H9 (cell line): ENCODE measurements at regions not wholly inside any gene's neighbourhood (a gene's known extent, or its start where the extent isn't known, plus 50 kb on each side); places are given as distances from the start of the nearest gene placed in this dataset.

Experiments
- DNase-seq: peaks from one replicate; pipeline ENCODE4 v3.0.0-alpha.2; 2017
- H2AFZ ChIP-seq: one replicate; pipeline ENCODE4 v1.6.1; 2013; ENCODE audit warnings: mild to moderate bottlenecking, low read length, control low read depth, moderate library complexity
- H2AK5ac ChIP-seq: 2 replicates; pipeline ENCODE4 v1.6.1; 2013; ENCODE audit warnings: low read length, control low read depth, mixed read lengths; ENCODE audit not compliant: insufficient read length
- H2BK120ac ChIP-seq: one replicate; pipeline ENCODE4 v1.6.1; 2013; ENCODE audit warnings: low read depth, mild to moderate bottlenecking, low read length, control low read depth, inconsistent platforms; ENCODE audit not compliant: poor library complexity, severe bottlenecking
- H2BK12ac ChIP-seq: 2 replicates; pipeline ENCODE4 v1.6.1; 2013; ENCODE audit warnings: low read length, control low read depth, mixed read lengths, low read depth; ENCODE audit not compliant: insufficient read length
- H2BK15ac ChIP-seq: 2 replicates; pipeline ENCODE4 v1.6.1; 2013; ENCODE audit warnings: low read depth, low read length, control low read depth
- H2BK20ac ChIP-seq: one replicate; pipeline ENCODE4 v1.6.1; 2013; ENCODE audit warnings: low read depth, mild to moderate bottlenecking, low read length, control low read depth, inconsistent platforms; ENCODE audit not compliant: poor library complexity, severe bottlenecking
- H2BK5ac ChIP-seq: 2 replicates; pipeline ENCODE4 v1.6.1; 2013; ENCODE audit warnings: low read length, control low read depth, mixed read lengths; ENCODE audit not compliant: insufficient read length
- H3K14ac ChIP-seq: 2 replicates; pipeline ENCODE4 v1.6.1; 2013; ENCODE audit warnings: low read length, control low read depth; ENCODE audit not compliant: insufficient read depth
- H3K18ac ChIP-seq: 2 replicates; pipeline ENCODE4 v1.6.1; 2013; ENCODE audit warnings: low read depth, mild to moderate bottlenecking, mixed read lengths, low read length, control low read depth; ENCODE audit not compliant: insufficient read length
- H3K23ac ChIP-seq: 2 replicates; pipeline ENCODE4 v1.6.1; 2013; ENCODE audit warnings: low read length, control low read depth, mixed read lengths, low read depth; ENCODE audit not compliant: insufficient read length
- H3K23me2 ChIP-seq: 2 replicates; pipeline ENCODE4 v1.6.1; 2013; ENCODE audit warnings: low read depth, mild to moderate bottlenecking, mixed read lengths, low read length, control low read depth; ENCODE audit not compliant: insufficient read length, poor library complexity, severe bottlenecking
- H3K27ac ChIP-seq: 2 replicates; pipeline ENCODE4 v1.5.1; 2013; ENCODE audit warnings: low read length, control low read depth, mixed read lengths, low read depth; ENCODE audit not compliant: insufficient read length
- H3K27me3 ChIP-seq: 2 replicates; pipeline ENCODE4 v1.6.1; 2013; ENCODE audit warnings: low read length, control low read depth, inconsistent platforms; ENCODE audit not compliant: insufficient read depth
- H3K4ac ChIP-seq: 2 replicates; pipeline ENCODE4 v1.6.1; 2013; ENCODE audit warnings: low read depth, mild to moderate bottlenecking, control low read depth, inconsistent platforms, low read length, moderate library complexity
- H3K4me1 ChIP-seq: 2 replicates; pipeline ENCODE4 v1.6.1; 2013; ENCODE audit warnings: low read length, control low read depth, inconsistent platforms; ENCODE audit not compliant: insufficient read depth
- H3K4me2 ChIP-seq: 2 replicates; pipeline ENCODE4 v1.6.1; 2013; ENCODE audit warnings: low read length, control low read depth, mixed read lengths; ENCODE audit not compliant: insufficient read length, insufficient read depth
- H3K56ac ChIP-seq: 2 replicates; pipeline ENCODE4 v1.6.1; 2013; ENCODE audit warnings: low read depth, mild to moderate bottlenecking, mixed read lengths, low read length, control low read depth; ENCODE audit not compliant: insufficient read length
- H3K79me1 ChIP-seq: 2 replicates; pipeline ENCODE4 v1.6.1; 2013; ENCODE audit warnings: low read depth, mild to moderate bottlenecking, moderate library complexity, low read length, control low read depth, inconsistent platforms; ENCODE audit not compliant: insufficient read depth, poor library complexity, severe bottlenecking
- H3K79me2 ChIP-seq: 2 replicates; pipeline ENCODE4 v1.6.1; 2013; ENCODE audit warnings: low read length, control low read depth, inconsistent platforms; ENCODE audit not compliant: insufficient read depth
- H3K9ac ChIP-seq: 2 replicates; pipeline ENCODE4 v1.6.1; 2013; ENCODE audit warnings: low read length, control low read depth, mixed read lengths; ENCODE audit not compliant: insufficient read length; ENCODE audit errors: extremely low read depth
- H3K9me3 ChIP-seq: one replicate; pipeline ENCODE4 v1.6.1; 2013; ENCODE audit warnings: low read depth, low read length, inconsistent platforms; ENCODE audit not compliant: control insufficient read depth
- H3T11ph ChIP-seq: one replicate; pipeline ENCODE4 v1.6.1; 2013; ENCODE audit warnings: mild to moderate bottlenecking, low read length, control low read depth, inconsistent platforms
- H4K20me1 ChIP-seq: one replicate; pipeline ENCODE4 v1.6.1; 2013; ENCODE audit not compliant: control insufficient read depth, insufficient read length, insufficient read depth
- H4K5ac ChIP-seq: 2 replicates; pipeline ENCODE4 v1.6.1; 2013; ENCODE audit warnings: low read depth, mild to moderate bottlenecking, mixed read lengths, low read length, control low read depth; ENCODE audit not compliant: insufficient read length
- H4K8ac ChIP-seq: replicated peaks from 2 replicates; pipeline ENCODE4 v1.6.1; 2013; ENCODE audit warnings: low read length, control low read depth, mixed read lengths, low read depth; ENCODE audit not compliant: insufficient read length
- H4K91ac ChIP-seq: 2 replicates; pipeline ENCODE4 v1.6.1; 2013; ENCODE audit warnings: low read depth, mild to moderate bottlenecking, moderate library complexity, mixed read lengths, low read length, control low read depth; ENCODE audit not compliant: insufficient read length
- H3K27ac Mint-ChIP-seq, 3 experiments: 2 replicates in 2 of 3; 3 replicates in 1 of 3; pipeline ENCODE4 v1.8.0; 2020 to 2021; ENCODE audit warnings: mixed read lengths in 3 of 3, mild to moderate bottlenecking in 1 of 3, moderate library complexity in 1 of 3
- H3K27me3 Mint-ChIP-seq: 2 replicates; pipeline ENCODE4 v1.8.0; 2021; ENCODE audit warnings: low read depth, mild to moderate bottlenecking, moderate library complexity, mixed read lengths
- H3K36me3 Mint-ChIP-seq, 3 experiments: 2 replicates in 2 of 3; 3 replicates in 1 of 3; pipeline ENCODE4 v1.8.0; 2020 to 2021; ENCODE audit warnings: low read depth in 3 of 3, mixed read lengths in 3 of 3; ENCODE audit not compliant: insufficient read depth in 1 of 3
- H3K4me1 Mint-ChIP-seq, 2 experiments: 2 replicates each; pipeline ENCODE4 v1.8.0; 2020; ENCODE audit warnings: mixed read lengths in 2 of 2
- H3K4me3 Mint-ChIP-seq, 2 experiments: 2 replicates in 1 of 2; 3 replicates in 1 of 2; pipeline ENCODE4 v1.8.0; 2020 to 2021; ENCODE audit warnings: mild to moderate bottlenecking in 2 of 2, mixed read lengths in 2 of 2, moderate library complexity in 1 of 2
- H3K9me3 Mint-ChIP-seq, 2 experiments: 2 replicates in 1 of 2; 3 replicates in 1 of 2; pipeline ENCODE4 v1.8.0; 2020; ENCODE audit warnings: mild to moderate bottlenecking in 2 of 2, mixed read lengths in 2 of 2, moderate library complexity in 1 of 2
- WGBS: extraction: QIAGEN DNeasy Blood & Tissue Kit; methylation state at CpG from one replicate; pipeline ENCODE4 v1.1.7; 2013; ENCODE audit warnings: missing lambda C conversion rate, low lambda C conversion rate, mixed read lengths; ENCODE audit not compliant: insufficient read length; ENCODE audit errors: extremely low coverage; 5-methylcytosine and 5-hydroxymethylcytosine counted together
- TF ChIP-seq, protein P1 (sequence below): fragments of 200-600 bp; sonication (generic); conservative IDR thresholded peaks from 3 replicates; pipeline ENCODE4 v1.8.0; 2021; ENCODE audit warnings: antibody characterized with exemption, mild to moderate bottlenecking

DNA sequence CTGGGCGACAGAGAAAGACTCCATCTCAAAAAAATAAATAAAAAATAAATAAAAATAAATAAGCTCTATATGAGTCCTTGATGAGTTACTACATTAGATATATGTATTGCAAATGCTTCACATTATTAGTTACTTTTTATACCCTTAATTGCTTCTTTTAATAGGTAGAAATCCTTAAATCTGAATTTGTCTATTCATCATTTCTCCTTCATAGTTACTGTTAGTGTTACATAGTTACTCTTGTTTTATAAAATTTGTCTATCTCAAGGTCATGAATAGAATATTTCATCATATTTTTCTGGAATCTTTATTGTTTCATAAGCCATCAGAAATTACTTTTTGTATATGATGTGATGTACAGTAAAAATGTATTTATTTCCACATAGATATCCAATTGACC lies 1624.8 kb upstream of the FLRT2 start:
- Histone ChIP-seq H3K56ac (no peak overlapping the region), H2AFZ (no peak overlapping the region), H3K4me1 (no peaks in the 10 kb centered on the region), H3K23ac (no peak overlapping the region), H3K79me2 (no peaks in the 10 kb centered on the region), H4K8ac (no peak overlapping the region), H2BK20ac (no peak overlapping the region), H3K4ac (no peak overlapping the region), H2BK12ac (no peak overlapping the region), H2BK5ac (no peak overlapping the region), H2BK120ac (no peak overlapping the region), H3K23me2 (no peaks in the 10 kb centered on the region), H3K14ac (no peak overlapping the region), H4K91ac (no peak overlapping the region), H2AK5ac (no peak overlapping the region), H3K79me1 (no peaks in the 10 kb centered on the region), H2BK15ac (no peak overlapping the region), H3K27me3 (no peaks in the 10 kb centered on the region), H3K27ac (no peak overlapping the region), H4K5ac (no peak overlapping the region), H3T11ph (no peak overlapping the region), H3K9me3 (no peaks in the 10 kb centered on the region), H3K9ac (no peak overlapping the region), H3K4me2 (no peak overlapping the region), H3K18ac (no peak overlapping the region), H4K20me1 (no peaks in the 10 kb centered on the region)
- TF ChIP-seq, protein P1, sequence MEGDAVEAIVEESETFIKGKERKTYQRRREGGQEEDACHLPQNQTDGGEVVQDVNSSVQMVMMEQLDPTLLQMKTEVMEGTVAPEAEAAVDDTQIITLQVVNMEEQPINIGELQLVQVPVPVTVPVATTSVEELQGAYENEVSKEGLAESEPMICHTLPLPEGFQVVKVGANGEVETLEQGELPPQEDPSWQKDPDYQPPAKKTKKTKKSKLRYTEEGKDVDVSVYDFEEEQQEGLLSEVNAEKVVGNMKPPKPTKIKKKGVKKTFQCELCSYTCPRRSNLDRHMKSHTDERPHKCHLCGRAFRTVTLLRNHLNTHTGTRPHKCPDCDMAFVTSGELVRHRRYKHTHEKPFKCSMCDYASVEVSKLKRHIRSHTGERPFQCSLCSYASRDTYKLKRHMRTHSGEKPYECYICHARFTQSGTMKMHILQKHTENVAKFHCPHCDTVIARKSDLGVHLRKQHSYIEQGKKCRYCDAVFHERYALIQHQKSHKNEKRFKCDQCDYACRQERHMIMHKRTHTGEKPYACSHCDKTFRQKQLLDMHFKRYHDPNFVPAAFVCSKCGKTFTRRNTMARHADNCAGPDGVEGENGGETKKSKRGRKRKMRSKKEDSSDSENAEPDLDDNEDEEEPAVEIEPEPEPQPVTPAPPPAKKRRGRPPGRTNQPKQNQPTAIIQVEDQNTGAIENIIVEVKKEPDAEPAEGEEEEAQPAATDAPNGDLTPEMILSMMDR: no peak
- H3K27ac Mint-ChIP-seq: no peak overlapping the region
- DNase-seq: no peak
- H3K9me3 Mint-ChIP-seq: no peaks in the 10 kb centered on the region; a peak in 1 of 5 replicates
- H3K4me3 Mint-ChIP-seq: no peak overlapping the region
- no CpG with 5 or more reads among the region's 1 CpG for WGBS
- no peaks in the 10 kb centered on the region for H3K27me3 Mint-ChIP-seq
- peaks cover 0 to 1% (median 0%) of the 10 kb centered on the region in 3 experiments; a peak in 1 of 7 replicates for H3K36me3 Mint-ChIP-seq
- H3K4me1 Mint-ChIP-seq: no peaks in the 10 kb centered on the region
